Smooth muscle cell (in vitro differentiated cells): ENCODE measurements at regions not wholly inside any gene's neighbourhood (a gene's known extent, or its start where the extent isn't known, plus 50 kb on each side); places are given as distances from the start of the nearest gene placed in this dataset.
A peak's percentile ranks its signal among the peaks of the same experiment; 100 is the strongest.

Experiments used
- DNase-seq: peaks from one replicate; lab custom pipeline; 2025; ENCODE audit not compliant: unreplicated experiment; lab: John Stamatoyannopoulos, UW
- H2AFZ ChIP-seq: fragments of 200-600 bp; sonication (generic); 2 replicates; pipeline ENCODE4 v1.6.0; 2016; ENCODE audit warnings: antibody characterized with exemption, low read depth, mild to moderate bottlenecking
- H3F3A ChIP-seq: fragments of 200-600 bp; sonication (generic); 2 replicates; pipeline ENCODE4 v1.6.0; 2017; ENCODE audit warnings: antibody characterized with exemption, low read depth
- H3K27ac ChIP-seq: fragments of 200-600 bp; sonication (generic); 2 replicates; pipeline ENCODE4 v1.5.1; 2016; ENCODE audit warnings: low read depth, mild to moderate bottlenecking
- H3K27me3 ChIP-seq: fragments of 200-600 bp; sonication (generic); 2 replicates; pipeline ENCODE4 v1.6.1; 2016; ENCODE audit warnings: low read depth, mild to moderate bottlenecking
- H3K36me3 ChIP-seq: fragments of 200-600 bp; sonication (generic); 2 replicates; pipeline ENCODE4 v1.5.1; 2016; ENCODE audit warnings: low read depth
- H3K4me1 ChIP-seq: fragments of 200-600 bp; sonication (generic); 2 replicates; pipeline ENCODE4 v1.5.1; 2016; ENCODE audit warnings: low read depth
- H3K4me2 ChIP-seq: fragments of 200-600 bp; sonication (generic); 2 replicates; pipeline ENCODE4 v1.6.0; 2016; ENCODE audit warnings: mild to moderate bottlenecking
- H3K4me3 ChIP-seq: fragments of 200-600 bp; sonication (generic); 2 replicates; pipeline ENCODE4 v1.5.1; 2016; ENCODE audit warnings: mild to moderate bottlenecking
- H3K79me2 ChIP-seq: fragments of 200-600 bp; sonication (generic); 2 replicates; pipeline ENCODE4 v1.6.0; 2016; ENCODE audit warnings: low read depth, mild to moderate bottlenecking
- H3K9ac ChIP-seq: fragments of 200-600 bp; sonication (generic); 2 replicates; pipeline ENCODE4 v1.6.0; 2016; ENCODE audit warnings: low read depth
- H3K9me3 ChIP-seq: fragments of 200-600 bp; sonication (generic); replicated peaks from 2 replicates; pipeline ENCODE4 v1.5.1; 2016; ENCODE audit warnings: low read depth
- H4K20me1 ChIP-seq: fragments of 200-600 bp; sonication (generic); 2 replicates; pipeline ENCODE4 v1.6.0; 2016; ENCODE audit warnings: low read depth
- CTCF ChIP-seq: fragments of 200-600 bp; sonication (generic); IDR thresholded peaks from 2 replicates; pipeline ENCODE4 v1.5.1; 2017; ENCODE audit warnings: borderline replicate concordance, mild to moderate bottlenecking, antibody characterized with exemption; ENCODE audit not compliant: insufficient read depth, poor library complexity, severe bottlenecking
- WGBS: methylation state at CpG from one replicate; pipeline ENCODE4 v1.1.7; 2016; ENCODE audit warnings: low lambda C conversion rate; 5-methylcytosine and 5-hydroxymethylcytosine counted together

GRCh38 chr6:132140189-132140588 lies 189.0 kb upstream of the CCN2 start:
- Histone ChIP-seq H3K27me3 (no peaks in the 10 kb centered on the region), H3K36me3 (no peaks in the 10 kb centered on the region), H3K4me2 (no peak overlapping the region), H3K4me1 (no peaks in the 10 kb centered on the region), H3K27ac (no peak overlapping the region), H3F3A (no peaks in the 10 kb centered on the region), H3K79me2 (no peaks in the 10 kb centered on the region), H3K9me3 (no peaks in the 10 kb centered on the region), H4K20me1 (no peaks in the 10 kb centered on the region), H3K9ac (no peak overlapping the region), H2AFZ (no peak overlapping the region), H3K4me3 (no peak overlapping the region)
- TF ChIP-seq CTCF: no peak
- 95% methylated on average over 3 of the region's 3 CpGs for WGBS
- no peak for DNase-seq

GRCh38 chr6:132139611-132140010 lies 188.4 kb upstream of the CCN2 start:
- H3K9ac ChIP-seq: no peak overlapping the region
- H2AFZ ChIP-seq: no peak overlapping the region
- H3F3A ChIP-seq: no peaks in the 10 kb centered on the region
- WGBS: 95% methylated on average over 2 of the region's 2 CpGs
- H3K79me2 ChIP-seq: no peaks in the 10 kb centered on the region
- H3K4me1 ChIP-seq: no peaks in the 10 kb centered on the region
- H3K27ac ChIP-seq: no peak overlapping the region
- H3K9me3 ChIP-seq: no peaks in the 10 kb centered on the region
- no peak for DNase-seq
- no peak for TF ChIP-seq CTCF
- H4K20me1 ChIP-seq: no peaks in the 10 kb centered on the region
- H3K36me3 ChIP-seq: no peaks in the 10 kb centered on the region
- H3K27me3 ChIP-seq: no peaks in the 10 kb centered on the region
- no peak overlapping the region for H3K4me3 ChIP-seq
- H3K4me2 ChIP-seq: no peak overlapping the region

GRCh38 chr6:132136981-132137380 lies 185.8 kb upstream of the CCN2 start:
- H3K4me1 ChIP-seq: peaks cover 11% of the 10 kb centered on the region
- H3K79me2 ChIP-seq: no peaks in the 10 kb centered on the region
- H2AFZ ChIP-seq: no peak overlapping the region
- peaks cover 8% of the 10 kb centered on the region for H3F3A ChIP-seq
- H3K4me2 ChIP-seq: peak overlapping the region; percentile 31
- H3K9me3 ChIP-seq: no peaks in the 10 kb centered on the region
- 37% methylated on average over 3 of the region's 3 CpGs for WGBS
- no peaks in the 10 kb centered on the region for H3K36me3 ChIP-seq
- no peak for TF ChIP-seq CTCF
- peak overlapping the region; percentile 52 for H3K27ac ChIP-seq
- DNase-seq: no peak
- H3K4me3 ChIP-seq: no peak overlapping the region
- H3K27me3 ChIP-seq: no peaks in the 10 kb centered on the region
- no peaks in the 10 kb centered on the region for H4K20me1 ChIP-seq
- no peak overlapping the region for H3K9ac ChIP-seq

- Histone ChIP-seq H3K9ac (no peak overlapping the region), H3F3A (peaks cover 14% of the 10 kb centered on the region), H3K27ac (no peak overlapping the region), H3K36me3 (no peaks in the 10 kb centered on the region), H3K9me3 (no peaks in the 10 kb centered on the region), H3K4me1 (peaks cover 19% of the 10 kb centered on the region), H3K27me3 (no peaks in the 10 kb centered on the region), H3K79me2 (no peaks in the 10 kb centered on the region), H2AFZ (no peak overlapping the region), H3K4me2 (no peak overlapping the region), H3K4me3 (no peak overlapping the region), H4K20me1 (no peaks in the 10 kb centered on the region)
- no peak for TF ChIP-seq CTCF
- no peak for DNase-seq
- 96% methylated on average over 6 of the region's 6 CpGs for WGBS
Measured at GRCh38 chr6:132135409-132135808, 184.2 kb upstream of the CCN2 start.
